ENCODE measurements at regions not wholly inside any gene's neighbourhood (a gene's known extent, or its start where the extent isn't known, plus 50 kb on each side); places are given as distances from the start of the nearest gene placed in this dataset.

DNA sequence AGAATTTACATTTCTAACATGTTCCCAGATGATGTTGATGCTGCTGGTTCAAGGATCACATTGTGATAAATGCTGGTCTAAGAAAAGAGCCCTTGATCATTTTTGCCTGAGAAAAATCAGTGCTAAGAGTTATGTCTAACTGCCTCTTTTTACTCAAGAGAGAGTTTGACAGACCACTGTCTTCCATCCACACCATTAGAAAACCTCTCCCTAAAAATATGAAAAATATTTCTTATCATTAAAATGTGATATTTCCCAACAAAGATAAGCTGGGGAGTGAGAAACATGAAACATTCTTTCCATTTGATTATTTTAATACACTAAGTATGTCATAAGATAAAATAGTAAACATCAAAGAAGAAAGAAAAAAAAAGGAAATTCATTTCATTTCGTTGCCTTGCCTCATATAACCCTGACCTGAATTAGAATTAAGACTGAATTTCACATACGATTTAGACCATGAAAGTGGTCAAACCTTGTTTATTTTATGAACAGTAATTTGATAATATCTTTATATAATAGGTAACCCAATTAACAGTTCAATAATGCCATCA is 471.8 kb upstream of the ARHGEF26 start:
- Histone ChIP-seq H3K27ac (ENCODE audit: low read depth in 1 of 2, low read length in 2 of 2) (no peak overlapping the region), H3K4me1 (ENCODE audit: insufficient read depth, low read length) (no peaks in the 10 kb centered on the region), H3K4me3 (ENCODE audit: low read length) (no peak overlapping the region), H3K9me3 (ENCODE audit: control insufficient read depth in 1 of 2, insufficient read depth in 1 of 2, low read length in 2 of 2) (no peaks in the 10 kb centered on the region), H3K27me3 (ENCODE audit: control insufficient read depth in 1 of 2, insufficient read depth in 2 of 2, low read length in 2 of 2) (no peaks in the 10 kb centered on the region), H3K36me3 (ENCODE audit: insufficient read depth, low read length) (no peaks in the 10 kb centered on the region)
- DNase-seq (no peak), ATAC-seq (ENCODE audit: poor library complexity) (no peak)
- Mint-ChIP-seq H3K27ac (no peak overlapping the region), H3K4me1 (ENCODE audit: low read depth) (peaks cover 5% of the 10 kb centered on the region), H3K9me3 (peaks cover 1% of the 10 kb centered on the region), H3K4me3 (no peak overlapping the region), H3K27me3 (no peaks in the 10 kb centered on the region), H3K36me3 (ENCODE audit: low read depth) (no peaks in the 10 kb centered on the region)
- CTCF ChIA-PET, result no interaction called here
- POLR2A ChIA-PET, result no interaction called here
- intact Hi-C loops (cut with DNase I, micrococcal nuclease), result no loop called here
- TF ChIP-seq, protein P1, sequence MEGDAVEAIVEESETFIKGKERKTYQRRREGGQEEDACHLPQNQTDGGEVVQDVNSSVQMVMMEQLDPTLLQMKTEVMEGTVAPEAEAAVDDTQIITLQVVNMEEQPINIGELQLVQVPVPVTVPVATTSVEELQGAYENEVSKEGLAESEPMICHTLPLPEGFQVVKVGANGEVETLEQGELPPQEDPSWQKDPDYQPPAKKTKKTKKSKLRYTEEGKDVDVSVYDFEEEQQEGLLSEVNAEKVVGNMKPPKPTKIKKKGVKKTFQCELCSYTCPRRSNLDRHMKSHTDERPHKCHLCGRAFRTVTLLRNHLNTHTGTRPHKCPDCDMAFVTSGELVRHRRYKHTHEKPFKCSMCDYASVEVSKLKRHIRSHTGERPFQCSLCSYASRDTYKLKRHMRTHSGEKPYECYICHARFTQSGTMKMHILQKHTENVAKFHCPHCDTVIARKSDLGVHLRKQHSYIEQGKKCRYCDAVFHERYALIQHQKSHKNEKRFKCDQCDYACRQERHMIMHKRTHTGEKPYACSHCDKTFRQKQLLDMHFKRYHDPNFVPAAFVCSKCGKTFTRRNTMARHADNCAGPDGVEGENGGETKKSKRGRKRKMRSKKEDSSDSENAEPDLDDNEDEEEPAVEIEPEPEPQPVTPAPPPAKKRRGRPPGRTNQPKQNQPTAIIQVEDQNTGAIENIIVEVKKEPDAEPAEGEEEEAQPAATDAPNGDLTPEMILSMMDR (IDR thresholded peaks at IDR 0.05), result no peak

- H3K27ac ChIP-seq (ENCODE audit: low read depth in 1 of 2, low read length in 2 of 2), result no peak overlapping the region
- POLR2A ChIA-PET, result no interaction called here
- CTCF ChIA-PET, result no interaction called here
- H3K36me3 ChIP-seq (ENCODE audit: insufficient read depth, low read length), result no peaks in the 10 kb centered on the region
- Mint-ChIP-seq H3K27me3 (no peaks in the 10 kb centered on the region), H3K4me1 (ENCODE audit: low read depth) (no peaks in the 10 kb centered on the region), H3K27ac (no peak overlapping the region), H3K36me3 (ENCODE audit: low read depth) (no peaks in the 10 kb centered on the region), H3K4me3 (no peak overlapping the region), H3K9me3 (no peaks in the 10 kb centered on the region)
- intact Hi-C loops (cut with DNase I, micrococcal nuclease), result no loop called here
- no peak for DNase-seq
- H3K27me3 ChIP-seq (ENCODE audit: control insufficient read depth in 1 of 2, insufficient read depth in 2 of 2, low read length in 2 of 2), result no peaks in the 10 kb centered on the region
- H3K4me3 ChIP-seq (ENCODE audit: low read length), result no peak overlapping the region
- H3K4me1 ChIP-seq (ENCODE audit: insufficient read depth, low read length), result no peaks in the 10 kb centered on the region
- TF ChIP-seq, protein P1 (IDR thresholded peaks at IDR 0.05), result no peak
- no peaks in the 10 kb centered on the region for H3K9me3 ChIP-seq (ENCODE audit: control insufficient read depth in 1 of 2, insufficient read depth in 1 of 2, low read length in 2 of 2)
- no peak for ATAC-seq (ENCODE audit: poor library complexity)
These were observed 469.1 kb upstream of the ARHGEF26 start for GRCh38 chr3:153652076-153652475.

GRCh38 chr3:153657046-153657445 is 464.1 kb upstream of the ARHGEF26 start:
- no peaks in the 10 kb centered on the region for H3K27me3 ChIP-seq (ENCODE audit: control insufficient read depth in 1 of 2, insufficient read depth in 2 of 2, low read length in 2 of 2)
- intact Hi-C loops (cut with DNase I, micrococcal nuclease), result no loop called here
- no peak overlapping the region for H3K27ac ChIP-seq (ENCODE audit: low read depth in 1 of 2, low read length in 2 of 2)
- no peak overlapping the region for H3K4me3 Mint-ChIP-seq
- TF ChIP-seq, protein P1 (IDR thresholded peaks at IDR 0.05), result no peak
- no peaks in the 10 kb centered on the region for H3K9me3 ChIP-seq (ENCODE audit: control insufficient read depth in 1 of 2, insufficient read depth in 1 of 2, low read length in 2 of 2)
- no peaks in the 10 kb centered on the region for H3K27me3 Mint-ChIP-seq
- H3K4me1 ChIP-seq (ENCODE audit: insufficient read depth, low read length), result no peaks in the 10 kb centered on the region
- no peaks in the 10 kb centered on the region for H3K36me3 ChIP-seq (ENCODE audit: insufficient read depth, low read length)
- CTCF ChIA-PET, result no interaction called here
- H3K27ac Mint-ChIP-seq, result no peak overlapping the region
- DNase-seq (no peak), ATAC-seq (ENCODE audit: poor library complexity) (no peak)
- no peaks in the 10 kb centered on the region for H3K36me3 Mint-ChIP-seq (ENCODE audit: low read depth)
- peaks cover 8% of the 10 kb centered on the region for H3K9me3 Mint-ChIP-seq
- no peaks in the 10 kb centered on the region for H3K4me1 Mint-ChIP-seq (ENCODE audit: low read depth)
- POLR2A ChIA-PET, result no interaction called here
- H3K4me3 ChIP-seq (ENCODE audit: low read length), result no peak overlapping the region
